ENCODE measurements at regions not wholly inside any gene's neighbourhood (a gene's known extent, or its start where the extent isn't known, plus 50 kb on each side); places are given as distances from the start of the nearest gene placed in this dataset.

GRCh38 chr5:109467058-109467457 is 57.3 kb upstream of the PJA2 start:
- no peak for DNase-seq

Measured in stimulated activated CD8-positive, alpha-beta memory T cell treated with anti-CD3 and anti-CD28 coated beads, Interleukin-4, amount 100 ng/mL, for 48 hours (primary cell).